ENCODE measurements at regions not wholly inside any gene's neighbourhood (a gene's known extent, or its start where the extent isn't known, plus 50 kb on each side); places are given as distances from the start of the nearest gene placed in this dataset.

- Histone ChIP-seq H2AFZ (ENCODE audit: low read length) (no peak overlapping the region), H3K79me2 (ENCODE audit: insufficient read depth, low read length) (no peaks in the 10 kb centered on the region), H3K18ac (ENCODE audit: insufficient read length, low read depth, low read length) (no peak overlapping the region), H3K4me2 (ENCODE audit: insufficient read depth, insufficient read length, low read length) (no peak overlapping the region), H3K27ac (ENCODE audit: insufficient read length, low read depth, low read length) (no peak overlapping the region), H4K20me1 (ENCODE audit: control insufficient read depth, insufficient read depth, insufficient read length) (no peaks in the 10 kb centered on the region), H3K4me1 (ENCODE audit: insufficient read depth, low read length) (no peaks in the 10 kb centered on the region; the same call in 1 of the 2 replicates), H2BK20ac (ENCODE audit: low read depth, low read length, poor library complexity, severe bottlenecking) (no peak overlapping the region), H3K9ac (ENCODE audit: extremely low read depth, insufficient read length, low read length) (no peak overlapping the region), H2BK120ac (ENCODE audit: low read depth, low read length, poor library complexity, severe bottlenecking) (no peak overlapping the region), H3K4ac (ENCODE audit: low read depth, low read length) (no peak overlapping the region), H3K23ac (ENCODE audit: insufficient read length, low read depth, low read length) (no peak overlapping the region), H3K79me1 (ENCODE audit: insufficient read depth, low read depth, low read length, poor library complexity, severe bottlenecking) (no peaks in the 10 kb centered on the region), H3K56ac (ENCODE audit: insufficient read length, low read depth, low read length) (no peak overlapping the region), H3T11ph (ENCODE audit: low read length) (no peak overlapping the region), H3K9me3 (ENCODE audit: control insufficient read depth, low read depth, low read length) (no peaks in the 10 kb centered on the region), H4K5ac (ENCODE audit: insufficient read length, low read depth, low read length) (no peak overlapping the region), H3K14ac (ENCODE audit: insufficient read depth, low read length) (no peak overlapping the region), H2BK5ac (ENCODE audit: insufficient read length, low read length) (no peak overlapping the region), H3K27me3 (ENCODE audit: insufficient read depth, low read length) (no peaks in the 10 kb centered on the region), H4K8ac (replicated peaks; ENCODE audit: insufficient read length, low read depth, low read length) (no peak overlapping the region), H4K91ac (ENCODE audit: insufficient read length, low read depth, low read length) (no peak overlapping the region), H2AK5ac (ENCODE audit: insufficient read length, low read length) (no peak overlapping the region), H2BK12ac (ENCODE audit: insufficient read length, low read depth, low read length) (no peak overlapping the region), H3K23me2 (ENCODE audit: insufficient read length, low read depth, low read length, poor library complexity, severe bottlenecking) (no peaks in the 10 kb centered on the region), H2BK15ac (ENCODE audit: low read depth, low read length) (no peak overlapping the region)
- Mint-ChIP-seq H3K4me1 (peaks cover 40 to 48% of the 10 kb centered on the region in 2 experiments), H3K27me3 (ENCODE audit: low read depth) (peaks cover 1% of the 10 kb centered on the region; the same call in 1 of the 2 replicates), H3K9me3 (peaks cover 8 to 11% of the 10 kb centered on the region in 2 experiments; a peak in 4 of 5 replicates), H3K27ac (no peak overlapping the region), H3K36me3 (ENCODE audit: insufficient read depth in 1 of 3, low read depth in 3 of 3) (peaks cover 1 to 25% (median 2%) of the 10 kb centered on the region in 3 experiments; a peak in 4 of 7 replicates), H3K4me3 (no peak overlapping the region)
- no peak for TF ChIP-seq CTCF (conservative IDR thresholded peaks at IDR 0.05)
- DNase-seq = no peak
- WGBS (ENCODE audit: extremely low coverage, insufficient read length, low lambda C conversion rate) = no CpG with 5 or more reads among the region's 2 CpGs
Observed at GRCh38 chr21:39024538-39024937, 158.7 kb downstream of the PSMG1 start.
